ENCODE measurements at regions not wholly inside any gene's neighbourhood (a gene's known extent, or its start where the extent isn't known, plus 50 kb on each side); places are given as distances from the start of the nearest gene placed in this dataset.

DNA sequence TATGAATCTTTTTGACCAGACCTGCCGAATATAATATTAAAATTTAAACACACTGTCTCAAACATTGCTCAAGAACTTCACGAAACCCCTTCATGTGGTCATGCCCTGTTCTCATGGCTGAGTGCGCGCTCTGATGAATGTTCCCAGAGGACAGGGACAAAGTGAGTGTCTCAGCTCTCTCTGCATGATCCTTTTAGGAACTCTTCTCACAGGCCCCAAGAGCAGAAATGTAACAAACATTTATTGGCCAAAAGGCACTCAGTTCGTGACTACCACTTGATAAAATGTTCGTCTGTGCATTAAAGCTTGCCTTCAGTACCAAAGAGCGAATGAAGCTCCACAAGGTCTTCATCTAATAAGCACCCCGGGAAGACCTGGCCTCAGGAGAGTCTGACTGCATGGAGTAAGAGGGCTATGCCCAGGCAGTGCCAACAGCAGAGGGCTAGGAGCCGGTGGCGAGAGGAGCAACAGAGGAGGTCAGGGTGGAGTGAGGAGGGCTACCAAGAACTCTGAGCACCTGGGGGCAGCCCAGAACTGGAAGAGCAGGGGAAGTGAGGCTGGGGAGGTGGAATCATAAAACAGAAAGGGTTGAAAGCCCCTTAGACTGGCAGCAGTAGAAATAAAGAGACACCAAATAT is 171.1 kb downstream of the RHOU start:
- ATAC-seq (ENCODE audit: low read depth) (no peak), DNase-seq (ENCODE audit: low spot score) (no peak)
- TF ChIP-seq, protein P1, sequence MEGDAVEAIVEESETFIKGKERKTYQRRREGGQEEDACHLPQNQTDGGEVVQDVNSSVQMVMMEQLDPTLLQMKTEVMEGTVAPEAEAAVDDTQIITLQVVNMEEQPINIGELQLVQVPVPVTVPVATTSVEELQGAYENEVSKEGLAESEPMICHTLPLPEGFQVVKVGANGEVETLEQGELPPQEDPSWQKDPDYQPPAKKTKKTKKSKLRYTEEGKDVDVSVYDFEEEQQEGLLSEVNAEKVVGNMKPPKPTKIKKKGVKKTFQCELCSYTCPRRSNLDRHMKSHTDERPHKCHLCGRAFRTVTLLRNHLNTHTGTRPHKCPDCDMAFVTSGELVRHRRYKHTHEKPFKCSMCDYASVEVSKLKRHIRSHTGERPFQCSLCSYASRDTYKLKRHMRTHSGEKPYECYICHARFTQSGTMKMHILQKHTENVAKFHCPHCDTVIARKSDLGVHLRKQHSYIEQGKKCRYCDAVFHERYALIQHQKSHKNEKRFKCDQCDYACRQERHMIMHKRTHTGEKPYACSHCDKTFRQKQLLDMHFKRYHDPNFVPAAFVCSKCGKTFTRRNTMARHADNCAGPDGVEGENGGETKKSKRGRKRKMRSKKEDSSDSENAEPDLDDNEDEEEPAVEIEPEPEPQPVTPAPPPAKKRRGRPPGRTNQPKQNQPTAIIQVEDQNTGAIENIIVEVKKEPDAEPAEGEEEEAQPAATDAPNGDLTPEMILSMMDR (IDR thresholded peaks at IDR 0.05; ENCODE audit: poor library complexity, severe bottlenecking), result no peak
- H3K27ac ChIP-seq (ENCODE audit: poor library complexity, severe bottlenecking), result no peak overlapping the region
- H3K4me3 ChIP-seq (ENCODE audit: severe bottlenecking), result no peak overlapping the region
- H3K36me3 ChIP-seq (ENCODE audit: low read depth), result no peaks in the 10 kb centered on the region
- no peaks in the 10 kb centered on the region for H3K9me3 ChIP-seq (ENCODE audit: severe bottlenecking)
- no peaks in the 10 kb centered on the region for H3K4me1 ChIP-seq (ENCODE audit: insufficient read depth, poor library complexity, severe bottlenecking)
- H3K27me3 ChIP-seq (ENCODE audit: insufficient read depth, poor library complexity, severe bottlenecking), result no peaks in the 10 kb centered on the region

DNA sequence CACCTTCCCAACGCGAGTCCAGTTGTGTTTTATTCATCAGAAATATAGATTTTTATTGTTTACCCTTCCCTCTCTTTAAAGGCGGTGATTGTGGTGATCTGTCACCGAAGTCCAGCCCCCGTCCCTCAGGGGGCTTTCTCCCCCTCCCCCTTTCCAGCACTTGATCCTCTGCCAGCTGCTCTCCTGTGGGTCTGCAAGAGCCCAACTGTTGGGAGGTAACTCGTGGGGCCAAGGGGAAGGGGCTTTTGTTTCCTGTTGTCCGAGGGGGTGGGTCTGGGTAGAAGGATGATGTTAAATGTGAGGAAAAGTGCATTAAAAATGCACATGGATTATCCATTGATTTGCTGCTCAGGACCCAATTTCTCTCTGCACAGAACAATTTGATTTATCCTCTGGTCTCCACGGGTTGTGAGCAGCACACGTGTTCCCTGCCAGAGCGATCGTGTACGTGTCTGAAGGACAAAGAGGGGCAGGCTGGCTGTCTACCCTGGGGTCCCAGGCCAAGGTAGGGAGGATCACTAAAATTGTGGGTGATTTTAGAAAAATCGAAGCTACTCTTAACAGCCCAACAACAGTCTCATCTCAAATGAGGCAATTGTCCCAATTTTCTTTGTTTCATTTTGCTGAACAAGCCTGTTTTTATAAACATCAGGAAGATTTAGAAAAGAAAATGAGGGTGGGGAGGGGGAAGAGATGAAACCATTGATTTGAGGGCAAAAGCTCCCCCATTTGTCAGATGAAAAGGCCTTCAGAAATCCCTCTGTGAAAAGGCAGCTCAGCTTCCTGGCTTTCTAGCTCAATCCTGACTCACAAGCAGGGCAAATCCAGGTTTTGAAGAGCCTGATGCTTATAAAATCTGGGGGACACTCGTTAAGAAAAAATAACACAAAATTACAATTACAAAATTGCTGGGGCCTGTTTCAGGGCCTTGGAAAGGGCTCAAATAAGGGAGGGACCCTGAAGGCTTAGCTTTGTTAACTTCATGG is 176.2 kb downstream of the RHOU start:
- DNase-seq (ENCODE audit: low spot score) (no peak), ATAC-seq (ENCODE audit: low read depth) (no peak)
- Histone ChIP-seq H3K4me1 (ENCODE audit: insufficient read depth, poor library complexity, severe bottlenecking) (no peaks in the 10 kb centered on the region), H3K4me3 (ENCODE audit: severe bottlenecking) (no peak overlapping the region), H3K9me3 (ENCODE audit: severe bottlenecking) (no peaks in the 10 kb centered on the region), H3K27me3 (ENCODE audit: insufficient read depth, poor library complexity, severe bottlenecking) (no peaks in the 10 kb centered on the region), H3K36me3 (ENCODE audit: low read depth) (no peaks in the 10 kb centered on the region), H3K27ac (ENCODE audit: poor library complexity, severe bottlenecking) (no peak overlapping the region)
- TF ChIP-seq, protein P1 (IDR thresholded peaks at IDR 0.05; ENCODE audit: poor library complexity, severe bottlenecking), result no peak

DNA sequence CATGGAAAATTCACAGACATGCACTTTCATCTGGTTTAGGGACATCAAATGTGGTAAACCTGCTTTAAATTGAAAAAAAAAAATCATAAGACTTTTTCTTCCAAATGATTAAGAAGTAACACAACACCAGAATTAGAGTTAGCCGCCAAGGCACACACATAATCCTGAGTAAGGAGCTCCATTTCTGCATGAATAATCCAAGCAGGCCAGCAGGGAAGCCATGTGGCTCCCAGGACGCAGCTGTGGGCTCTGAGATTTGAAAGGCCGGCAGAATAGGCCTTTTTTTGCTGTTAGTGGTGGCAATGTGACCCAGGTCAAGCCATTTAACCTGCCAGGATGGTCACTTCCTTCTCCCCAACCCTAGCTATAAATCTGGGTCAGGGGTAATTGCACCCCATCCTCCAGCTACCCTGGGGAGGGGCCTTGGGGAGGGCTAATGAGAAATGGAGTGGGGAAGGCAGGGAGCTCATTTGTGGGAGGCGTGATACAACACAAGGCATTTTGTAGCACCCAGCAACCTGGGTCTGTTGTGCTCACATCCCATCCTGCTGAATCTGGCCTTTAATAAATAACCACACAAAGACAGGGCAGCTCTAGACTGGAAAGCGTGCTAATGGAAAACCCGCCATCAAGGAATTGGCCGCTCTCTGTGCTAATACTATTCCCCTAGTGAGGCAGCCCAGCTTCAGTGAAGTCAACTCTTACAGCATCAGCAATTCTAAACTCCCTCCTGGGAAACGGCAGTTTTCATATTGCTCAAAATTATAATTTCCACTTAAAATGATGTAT is 178.5 kb downstream of the RHOU start:
- H3K36me3 ChIP-seq (ENCODE audit: low read depth), result no peaks in the 10 kb centered on the region
- ATAC-seq (ENCODE audit: low read depth) (no peak), DNase-seq (ENCODE audit: low spot score) (no peak)
- no peaks in the 10 kb centered on the region for H3K27me3 ChIP-seq (ENCODE audit: insufficient read depth, poor library complexity, severe bottlenecking)
- TF ChIP-seq, protein P1 (IDR thresholded peaks at IDR 0.05; ENCODE audit: poor library complexity, severe bottlenecking), result no peak
- no peak overlapping the region for H3K27ac ChIP-seq (ENCODE audit: poor library complexity, severe bottlenecking)
- no peaks in the 10 kb centered on the region for H3K4me1 ChIP-seq (ENCODE audit: insufficient read depth, poor library complexity, severe bottlenecking)
- H3K4me3 ChIP-seq (ENCODE audit: severe bottlenecking), result no peak overlapping the region
- no peaks in the 10 kb centered on the region for H3K9me3 ChIP-seq (ENCODE audit: severe bottlenecking)

DNA sequence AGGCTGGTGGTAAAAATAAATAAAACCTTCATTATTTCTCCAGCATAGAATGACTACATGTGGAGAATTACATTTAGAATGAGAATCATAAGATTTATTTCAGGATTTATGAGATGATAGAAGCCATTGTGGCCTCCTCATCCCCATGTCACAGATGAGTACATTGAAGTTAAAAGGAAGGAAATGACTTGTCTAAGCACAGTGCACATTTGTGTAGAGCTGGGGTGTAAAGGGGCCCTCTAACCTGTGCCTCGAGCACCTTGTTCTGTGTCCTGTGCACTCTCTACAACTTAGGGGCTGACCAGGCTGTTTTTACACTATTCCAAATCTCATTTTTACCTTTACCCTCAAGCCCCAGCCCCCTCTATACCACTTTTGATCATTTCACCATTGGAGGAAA is 179.4 kb downstream of the RHOU start:
- Histone ChIP-seq H3K36me3 (ENCODE audit: low read depth) (no peaks in the 10 kb centered on the region), H3K27ac (ENCODE audit: poor library complexity, severe bottlenecking) (no peak overlapping the region), H3K27me3 (ENCODE audit: insufficient read depth, poor library complexity, severe bottlenecking) (no peaks in the 10 kb centered on the region), H3K4me3 (ENCODE audit: severe bottlenecking) (no peak overlapping the region), H3K4me1 (ENCODE audit: insufficient read depth, poor library complexity, severe bottlenecking) (no peaks in the 10 kb centered on the region), H3K9me3 (ENCODE audit: severe bottlenecking) (no peaks in the 10 kb centered on the region)
- ATAC-seq (ENCODE audit: low read depth), result no peak
- TF ChIP-seq, protein P1 (IDR thresholded peaks at IDR 0.05; ENCODE audit: poor library complexity, severe bottlenecking), result no peak
- DNase-seq (ENCODE audit: low spot score), result no peak

All from RWPE2 (cell line).